ENCODE measurements at regions not wholly inside any gene's neighbourhood (a gene's known extent, or its start where the extent isn't known, plus 50 kb on each side); places are given as distances from the start of the nearest gene placed in this dataset.

GRCh38 chr15:81469154-81469553 is 95.1 kb upstream of the TMC3 start:
- POLR2A ChIA-PET: no interaction called here
- ATAC-seq: no peak
- no peaks in the 10 kb centered on the region for H3K4me1 Mint-ChIP-seq

GRCh38 chr15:81466741-81467140 is 92.7 kb upstream of the TMC3 start:
- ChIA-PET POLR2A (no interaction called here), CTCF (interaction anchor here (1.3 kb wide), 1 partner anchor 191 kb away, joined by 3 read pairs; no protein-coding TSS in a partner anchor)
- no peak for ATAC-seq
- Mint-ChIP-seq H3K27me3 (ENCODE audit: low read depth) (no peaks in the 10 kb centered on the region; the same call in 1 of the 2 replicates), H3K4me3 (no peak overlapping the region), H3K36me3 (no peaks in the 10 kb centered on the region), H3K4me1 (no peaks in the 10 kb centered on the region), H3K27ac (no peak overlapping the region), H3K9me3 (peaks cover 28% of the 10 kb centered on the region)
- DNase-seq (ENCODE audit: low spot score): no peak
- no peak for TF ChIP-seq RELA (CRISPR knock-in tag; IDR thresholded peaks at IDR 0.05; ENCODE audit: borderline replicate concordance)
- TF ChIP-seq SMAD3 (CRISPR knock-in tag; IDR thresholded peaks at IDR 0.05; ENCODE audit: borderline replicate concordance): no peak
- TF ChIP-seq ZNF219 (CRISPR knock-in tag; IDR thresholded peaks at IDR 0.05; ENCODE audit: borderline replicate concordance): no peak
- no peak for TF ChIP-seq PRDM15 (CRISPR knock-in tag; IDR thresholded peaks at IDR 0.05)
- no peak for TF ChIP-seq PREB (CRISPR knock-in tag; IDR thresholded peaks at IDR 0.05; ENCODE audit: borderline replicate concordance)
- TF ChIP-seq IRF1 (CRISPR knock-in tag; IDR thresholded peaks at IDR 0.05): no peak
- no peak for TF ChIP-seq OVOL2 (CRISPR knock-in tag; IDR thresholded peaks at IDR 0.05; ENCODE audit: borderline replicate concordance)
- no peak for TF ChIP-seq HMGA2 (CRISPR knock-in tag; IDR thresholded peaks at IDR 0.05)
- no peak for TF ChIP-seq TCF7 (CRISPR knock-in tag; IDR thresholded peaks at IDR 0.05; ENCODE audit: low read depth)
- no peak for TF ChIP-seq E2F5 (CRISPR knock-in tag; IDR thresholded peaks at IDR 0.05)
- TF ChIP-seq FOXP4 (CRISPR knock-in tag; IDR thresholded peaks at IDR 0.05): no peak

More at GRCh38 chr15:81469154-81469553, 95.1 kb upstream of the TMC3 start:
- TF ChIP-seq USF1 (CRISPR knock-in tag; IDR thresholded peaks at IDR 0.05) (no peak), NR3C1 (CRISPR knock-in tag; conservative IDR thresholded peaks at IDR 0.05; ENCODE audit: low read depth) (no peak), ZNF416 (CRISPR knock-in tag; IDR thresholded peaks at IDR 0.05) (no peak), KAT7 (CRISPR knock-in tag; IDR thresholded peaks at IDR 0.05; ENCODE audit: borderline replicate concordance) (no peak), NFYB (CRISPR knock-in tag; conservative IDR thresholded peaks at IDR 0.05; ENCODE audit: low read depth) (no peak), ZNF532 (CRISPR knock-in tag; IDR thresholded peaks at IDR 0.05; ENCODE audit: borderline replicate concordance) (no peak)
- no peak overlapping the region for H3K4me3 Mint-ChIP-seq
- peaks cover 8% of the 10 kb centered on the region for H3K9me3 Mint-ChIP-seq
- H3K27ac Mint-ChIP-seq: no peak overlapping the region
- CTCF ChIA-PET: interaction anchor here (2.5 kb wide), 1 partner anchor 12 kb away, joined by 13 read pairs; no protein-coding TSS in a partner anchor
- no peaks in the 10 kb centered on the region for H3K36me3 Mint-ChIP-seq
- H3K27me3 Mint-ChIP-seq (ENCODE audit: low read depth): no peaks in the 10 kb centered on the region; the same call in 1 of the 2 replicates
- DNase-seq (ENCODE audit: low spot score): no peak
